ENCODE measurements at regions not wholly inside any gene's neighbourhood (a gene's known extent, or its start where the extent isn't known, plus 50 kb on each side); places are given as distances from the start of the nearest gene placed in this dataset.

DNA sequence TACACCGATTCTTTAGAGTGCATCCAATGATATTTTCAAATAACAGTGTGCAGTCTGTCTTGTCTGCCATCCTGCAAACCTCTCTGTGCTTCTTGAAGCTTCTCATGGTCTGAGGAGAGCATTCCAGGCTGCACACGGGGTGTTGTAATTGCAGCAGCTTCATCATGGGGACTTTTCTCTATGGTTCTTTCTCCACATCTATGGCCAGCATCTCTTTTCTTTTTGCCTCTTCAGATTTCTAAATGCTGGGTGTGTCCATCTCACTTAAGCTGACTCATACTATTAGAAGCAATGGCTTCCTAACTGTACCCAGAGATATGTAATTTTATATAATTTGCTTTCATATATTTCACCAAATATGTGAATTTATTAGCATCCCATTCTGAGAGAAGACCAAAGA lies 63.8 kb upstream of the EPHB3 start:
- 0 out of 2 replicates have a peak, but pooled peaks cover 4% of the 10 kb centered on the region for H3K4me1 ChIP-seq (ENCODE audit: insufficient read depth)
- H3K9me3 Mint-ChIP-seq, result peaks cover 12% of the 10 kb centered on the region
- H3K36me3 ChIP-seq (ENCODE audit: insufficient read depth), result no peaks in the 10 kb centered on the region
- no peak overlapping the region for H3K27ac Mint-ChIP-seq
- no peak overlapping the region for H3K27ac ChIP-seq (ENCODE audit: low read depth)
- H3K27me3 Mint-ChIP-seq (ENCODE audit: insufficient read depth, low read depth, poor library complexity), result peaks cover 12% of the 10 kb centered on the region
- no peak overlapping the region for H3K4me3 ChIP-seq
- no peak overlapping the region for H2AFZ ChIP-seq
- H4K20me1 ChIP-seq (replicated peaks; ENCODE audit: insufficient read depth), result no peaks in the 10 kb centered on the region
- no peak overlapping the region for H3K4me3 Mint-ChIP-seq
- H3K4me1 Mint-ChIP-seq, result peaks cover 11% of the 10 kb centered on the region
- no peaks in the 10 kb centered on the region for H3F3A ChIP-seq (replicated peaks; ENCODE audit: low read depth)
- no peak overlapping the region for H3K4me2 ChIP-seq
- peaks cover 18% of the 10 kb centered on the region for H3K27me3 ChIP-seq (ENCODE audit: insufficient read depth)
- no peaks in the 10 kb centered on the region for H3K79me2 ChIP-seq (replicated peaks; ENCODE audit: insufficient read depth)
- H3K9me2 ChIP-seq (ENCODE audit: insufficient read depth), result no peaks in the 10 kb centered on the region
- H3K36me3 Mint-ChIP-seq (ENCODE audit: low read depth), result peaks cover 5% of the 10 kb centered on the region
- ATAC-seq (no peak), DNase-seq (ENCODE audit: low spot score) (no peak)
- TF ChIP-seq EZH2 (IDR thresholded peaks at IDR 0.05; ENCODE audit: low read depth, unreplicated experiment) (no peak), CTCF (conservative IDR thresholded peaks at IDR 0.05; ENCODE audit: low read depth in 2 of 2) (no peak), POLR2AphosphoS5 (IDR thresholded peaks at IDR 0.05; ENCODE audit: low read depth) (no peak)
- TF ChIP-seq, protein P1, sequence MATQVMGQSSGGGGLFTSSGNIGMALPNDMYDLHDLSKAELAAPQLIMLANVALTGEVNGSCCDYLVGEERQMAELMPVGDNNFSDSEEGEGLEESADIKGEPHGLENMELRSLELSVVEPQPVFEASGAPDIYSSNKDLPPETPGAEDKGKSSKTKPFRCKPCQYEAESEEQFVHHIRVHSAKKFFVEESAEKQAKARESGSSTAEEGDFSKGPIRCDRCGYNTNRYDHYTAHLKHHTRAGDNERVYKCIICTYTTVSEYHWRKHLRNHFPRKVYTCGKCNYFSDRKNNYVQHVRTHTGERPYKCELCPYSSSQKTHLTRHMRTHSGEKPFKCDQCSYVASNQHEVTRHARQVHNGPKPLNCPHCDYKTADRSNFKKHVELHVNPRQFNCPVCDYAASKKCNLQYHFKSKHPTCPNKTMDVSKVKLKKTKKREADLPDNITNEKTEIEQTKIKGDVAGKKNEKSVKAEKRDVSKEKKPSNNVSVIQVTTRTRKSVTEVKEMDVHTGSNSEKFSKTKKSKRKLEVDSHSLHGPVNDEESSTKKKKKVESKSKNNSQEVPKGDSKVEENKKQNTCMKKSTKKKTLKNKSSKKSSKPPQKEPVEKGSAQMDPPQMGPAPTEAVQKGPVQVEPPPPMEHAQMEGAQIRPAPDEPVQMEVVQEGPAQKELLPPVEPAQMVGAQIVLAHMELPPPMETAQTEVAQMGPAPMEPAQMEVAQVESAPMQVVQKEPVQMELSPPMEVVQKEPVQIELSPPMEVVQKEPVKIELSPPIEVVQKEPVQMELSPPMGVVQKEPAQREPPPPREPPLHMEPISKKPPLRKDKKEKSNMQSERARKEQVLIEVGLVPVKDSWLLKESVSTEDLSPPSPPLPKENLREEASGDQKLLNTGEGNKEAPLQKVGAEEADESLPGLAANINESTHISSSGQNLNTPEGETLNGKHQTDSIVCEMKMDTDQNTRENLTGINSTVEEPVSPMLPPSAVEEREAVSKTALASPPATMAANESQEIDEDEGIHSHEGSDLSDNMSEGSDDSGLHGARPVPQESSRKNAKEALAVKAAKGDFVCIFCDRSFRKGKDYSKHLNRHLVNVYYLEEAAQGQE (IDR thresholded peaks at IDR 0.05; ENCODE audit: unreplicated experiment), result no peak

- Mint-ChIP-seq H3K9me3 (peaks cover 21% of the 10 kb centered on the region), H3K4me1 (peaks cover 11% of the 10 kb centered on the region), H3K27ac (no peak overlapping the region), H3K4me3 (no peak overlapping the region), H3K36me3 (ENCODE audit: low read depth) (peaks cover 7% of the 10 kb centered on the region), H3K27me3 (ENCODE audit: insufficient read depth, low read depth, poor library complexity) (no peaks in the 10 kb centered on the region)
- Histone ChIP-seq H3K9me2 (ENCODE audit: insufficient read depth) (no peaks in the 10 kb centered on the region), H3K4me2 (no peak overlapping the region), H3K4me1 (ENCODE audit: insufficient read depth) (0 out of 2 replicates have a peak, but pooled peaks cover 4% of the 10 kb centered on the region), H2AFZ (no peak overlapping the region; the same call in 1 of the 2 replicates), H3K4me3 (no peak overlapping the region), H3K79me2 (replicated peaks; ENCODE audit: insufficient read depth) (no peaks in the 10 kb centered on the region), H3F3A (replicated peaks; ENCODE audit: low read depth) (no peaks in the 10 kb centered on the region), H4K20me1 (replicated peaks; ENCODE audit: insufficient read depth) (no peaks in the 10 kb centered on the region), H3K27me3 (ENCODE audit: insufficient read depth) (peaks cover 5% of the 10 kb centered on the region; the same call in 1 of the 2 replicates), H3K36me3 (ENCODE audit: insufficient read depth) (no peaks in the 10 kb centered on the region), H3K27ac (ENCODE audit: low read depth) (no peak overlapping the region)
- DNase-seq (ENCODE audit: low spot score), result no peak
- ATAC-seq, result no peak
- TF ChIP-seq ETS1 (IDR thresholded peaks at IDR 0.05), result no peak
- TF ChIP-seq EZH2 (IDR thresholded peaks at IDR 0.05; ENCODE audit: low read depth, unreplicated experiment), result no peak
- TF ChIP-seq ZNF331 (CRISPR knock-in tag; IDR thresholded peaks at IDR 0.05; ENCODE audit: low read depth), result no peak
- no peak for TF ChIP-seq ZNF114 (CRISPR knock-in tag; IDR thresholded peaks at IDR 0.05)
- TF ChIP-seq, protein P2, sequence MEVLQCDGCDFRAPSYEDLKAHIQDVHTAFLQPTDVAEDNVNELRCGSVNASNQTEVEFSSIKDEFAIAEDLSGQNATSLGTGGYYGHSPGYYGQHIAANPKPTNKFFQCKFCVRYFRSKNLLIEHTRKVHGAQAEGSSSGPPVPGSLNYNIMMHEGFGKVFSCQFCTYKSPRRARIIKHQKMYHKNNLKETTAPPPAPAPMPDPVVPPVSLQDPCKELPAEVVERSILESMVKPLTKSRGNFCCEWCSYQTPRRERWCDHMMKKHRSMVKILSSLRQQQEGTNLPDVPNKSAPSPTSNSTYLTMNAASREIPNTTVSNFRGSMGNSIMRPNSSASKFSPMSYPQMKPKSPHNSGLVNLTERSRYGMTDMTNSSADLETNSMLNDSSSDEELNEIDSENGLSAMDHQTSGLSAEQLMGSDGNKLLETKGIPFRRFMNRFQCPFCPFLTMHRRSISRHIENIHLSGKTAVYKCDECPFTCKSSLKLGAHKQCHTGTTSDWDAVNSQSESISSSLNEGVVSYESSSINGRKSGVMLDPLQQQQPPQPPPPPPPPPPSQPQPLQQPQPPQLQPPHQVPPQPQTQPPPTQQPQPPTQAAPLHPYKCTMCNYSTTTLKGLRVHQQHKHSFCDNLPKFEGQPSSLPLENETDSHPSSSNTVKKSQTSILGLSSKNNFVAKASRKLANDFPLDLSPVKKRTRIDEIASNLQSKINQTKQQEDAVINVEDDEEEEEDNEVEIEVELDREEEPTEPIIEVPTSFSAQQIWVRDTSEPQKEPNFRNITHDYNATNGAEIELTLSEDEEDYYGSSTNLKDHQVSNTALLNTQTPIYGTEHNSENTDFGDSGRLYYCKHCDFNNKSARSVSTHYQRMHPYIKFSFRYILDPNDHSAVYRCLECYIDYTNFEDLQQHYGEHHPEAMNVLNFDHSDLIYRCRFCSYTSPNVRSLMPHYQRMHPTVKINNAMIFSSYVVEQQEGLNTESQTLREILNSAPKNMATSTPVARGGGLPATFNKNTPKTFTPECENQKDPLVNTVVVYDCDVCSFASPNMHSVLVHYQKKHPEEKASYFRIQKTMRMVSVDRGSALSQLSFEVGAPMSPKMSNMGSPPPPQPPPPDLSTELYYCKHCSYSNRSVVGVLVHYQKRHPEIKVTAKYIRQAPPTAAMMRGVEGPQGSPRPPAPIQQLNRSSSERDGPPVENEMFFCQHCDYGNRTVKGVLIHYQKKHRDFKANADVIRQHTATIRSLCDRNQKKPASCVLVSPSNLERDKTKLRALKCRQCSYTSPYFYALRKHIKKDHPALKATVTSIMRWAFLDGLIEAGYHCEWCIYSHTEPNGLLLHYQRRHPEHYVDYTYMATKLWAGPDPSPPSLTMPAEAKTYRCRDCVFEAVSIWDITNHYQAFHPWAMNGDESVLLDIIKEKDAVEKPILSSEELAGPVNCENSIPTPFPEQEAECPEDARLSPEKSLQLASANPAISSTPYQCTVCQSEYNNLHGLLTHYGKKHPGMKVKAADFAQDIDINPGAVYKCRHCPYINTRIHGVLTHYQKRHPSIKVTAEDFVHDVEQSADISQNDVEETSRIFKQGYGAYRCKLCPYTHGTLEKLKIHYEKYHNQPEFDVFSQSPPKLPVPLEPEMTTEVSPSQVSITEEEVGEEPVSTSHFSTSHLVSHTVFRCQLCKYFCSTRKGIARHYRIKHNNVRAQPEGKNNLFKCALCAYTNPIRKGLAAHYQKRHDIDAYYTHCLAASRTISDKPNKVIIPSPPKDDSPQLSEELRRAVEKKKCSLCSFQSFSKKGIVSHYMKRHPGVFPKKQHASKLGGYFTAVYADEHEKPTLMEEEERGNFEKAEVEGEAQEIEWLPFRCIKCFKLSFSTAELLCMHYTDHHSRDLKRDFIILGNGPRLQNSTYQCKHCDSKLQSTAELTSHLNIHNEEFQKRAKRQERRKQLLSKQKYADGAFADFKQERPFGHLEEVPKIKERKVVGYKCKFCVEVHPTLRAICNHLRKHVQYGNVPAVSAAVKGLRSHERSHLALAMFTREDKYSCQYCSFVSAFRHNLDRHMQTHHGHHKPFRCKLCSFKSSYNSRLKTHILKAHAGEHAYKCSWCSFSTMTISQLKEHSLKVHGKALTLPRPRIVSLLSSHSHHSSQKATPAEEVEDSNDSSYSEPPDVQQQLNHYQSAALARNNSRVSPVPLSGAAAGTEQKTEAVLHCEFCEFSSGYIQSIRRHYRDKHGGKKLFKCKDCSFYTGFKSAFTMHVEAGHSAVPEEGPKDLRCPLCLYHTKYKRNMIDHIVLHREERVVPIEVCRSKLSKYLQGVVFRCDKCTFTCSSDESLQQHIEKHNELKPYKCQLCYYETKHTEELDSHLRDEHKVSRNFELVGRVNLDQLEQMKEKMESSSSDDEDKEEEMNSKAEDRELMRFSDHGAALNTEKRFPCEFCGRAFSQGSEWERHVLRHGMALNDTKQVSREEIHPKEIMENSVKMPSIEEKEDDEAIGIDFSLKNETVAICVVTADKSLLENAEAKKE (CRISPR knock-in tag; IDR thresholded peaks at IDR 0.05), result no peak
- TF ChIP-seq NANOG (IDR thresholded peaks at IDR 0.05; ENCODE audit: borderline replicate concordance), result no peak
Measured at GRCh38 chr3:184498986-184499606, 62.5 kb upstream of the EPHB3 start.

All from GM23338 (cell line).